ENCODE measurements at regions not wholly inside any gene's neighbourhood (a gene's known extent, or its start where the extent isn't known, plus 50 kb on each side); places are given as distances from the start of the nearest gene placed in this dataset.

GRCh38 chr11:109752212-109752825 lies 330.3 kb downstream of the C11orf87 start:
- TF ChIP-seq, protein P1, sequence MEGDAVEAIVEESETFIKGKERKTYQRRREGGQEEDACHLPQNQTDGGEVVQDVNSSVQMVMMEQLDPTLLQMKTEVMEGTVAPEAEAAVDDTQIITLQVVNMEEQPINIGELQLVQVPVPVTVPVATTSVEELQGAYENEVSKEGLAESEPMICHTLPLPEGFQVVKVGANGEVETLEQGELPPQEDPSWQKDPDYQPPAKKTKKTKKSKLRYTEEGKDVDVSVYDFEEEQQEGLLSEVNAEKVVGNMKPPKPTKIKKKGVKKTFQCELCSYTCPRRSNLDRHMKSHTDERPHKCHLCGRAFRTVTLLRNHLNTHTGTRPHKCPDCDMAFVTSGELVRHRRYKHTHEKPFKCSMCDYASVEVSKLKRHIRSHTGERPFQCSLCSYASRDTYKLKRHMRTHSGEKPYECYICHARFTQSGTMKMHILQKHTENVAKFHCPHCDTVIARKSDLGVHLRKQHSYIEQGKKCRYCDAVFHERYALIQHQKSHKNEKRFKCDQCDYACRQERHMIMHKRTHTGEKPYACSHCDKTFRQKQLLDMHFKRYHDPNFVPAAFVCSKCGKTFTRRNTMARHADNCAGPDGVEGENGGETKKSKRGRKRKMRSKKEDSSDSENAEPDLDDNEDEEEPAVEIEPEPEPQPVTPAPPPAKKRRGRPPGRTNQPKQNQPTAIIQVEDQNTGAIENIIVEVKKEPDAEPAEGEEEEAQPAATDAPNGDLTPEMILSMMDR (IDR thresholded peaks at IDR 0.05) = no peak

DNA sequence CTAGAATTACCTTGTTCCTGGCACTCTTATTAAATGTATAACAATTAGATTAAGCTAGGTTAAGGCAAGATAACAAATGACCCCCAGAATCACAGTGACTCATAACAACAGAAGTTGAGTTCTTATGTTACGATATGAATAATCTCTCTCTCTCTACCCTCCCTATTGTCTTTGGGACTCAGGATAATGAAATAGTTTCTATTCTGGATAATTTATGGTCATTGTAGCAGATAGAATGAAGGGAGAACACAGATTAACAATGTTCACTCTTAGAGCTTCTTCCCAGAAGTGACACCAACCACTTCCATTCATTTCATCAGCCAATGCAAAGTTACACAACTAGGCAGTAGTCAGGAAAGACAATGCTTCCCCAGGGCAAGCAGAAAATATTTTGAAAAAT lies 334.5 kb downstream of the C11orf87 start:
- TF ChIP-seq, protein P1 (IDR thresholded peaks at IDR 0.05) = no peak

DNA sequence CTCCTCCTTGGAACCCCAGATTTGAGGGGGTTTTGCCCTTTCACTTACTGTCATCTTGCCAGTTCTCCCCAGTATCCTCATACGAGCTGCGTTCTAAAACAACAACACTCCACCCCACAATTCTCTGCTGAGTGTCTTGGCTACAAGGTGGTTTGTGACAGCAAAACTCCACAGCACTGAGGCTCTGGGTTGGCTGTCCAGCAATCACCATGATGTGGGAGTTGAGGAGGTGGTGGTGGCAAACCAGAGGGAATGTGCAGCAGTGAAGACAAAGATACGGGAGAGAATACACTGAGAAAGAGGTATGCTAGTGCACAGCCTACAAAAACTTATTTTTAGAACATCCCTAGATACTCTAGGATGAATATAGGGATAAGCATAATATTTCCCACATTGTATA lies 335.0 kb downstream of the C11orf87 start:
- TF ChIP-seq, protein P1 (IDR thresholded peaks at IDR 0.05) = no peak

DNA sequence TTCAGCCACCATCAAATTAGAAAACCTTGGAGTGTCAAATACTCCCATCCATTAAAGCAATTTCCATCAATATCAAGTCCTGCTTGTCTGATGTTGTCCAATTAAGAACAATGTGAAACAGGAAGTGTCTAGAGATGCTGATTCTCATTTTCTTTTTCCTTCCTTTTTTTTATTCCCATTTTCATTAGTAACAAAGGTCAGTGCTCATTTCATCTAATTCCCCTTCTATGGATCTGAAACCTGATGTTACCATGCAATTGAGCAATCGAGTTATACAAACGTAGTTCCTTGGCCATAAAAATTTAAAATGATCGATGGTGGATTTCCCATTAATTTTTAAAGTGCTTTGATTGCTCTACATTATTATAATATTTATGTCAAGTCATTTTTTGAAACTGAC lies 330.6 kb upstream of the ZC3H12C start:
- TF ChIP-seq, protein P1 (IDR thresholded peaks at IDR 0.05) = no peak

DNA sequence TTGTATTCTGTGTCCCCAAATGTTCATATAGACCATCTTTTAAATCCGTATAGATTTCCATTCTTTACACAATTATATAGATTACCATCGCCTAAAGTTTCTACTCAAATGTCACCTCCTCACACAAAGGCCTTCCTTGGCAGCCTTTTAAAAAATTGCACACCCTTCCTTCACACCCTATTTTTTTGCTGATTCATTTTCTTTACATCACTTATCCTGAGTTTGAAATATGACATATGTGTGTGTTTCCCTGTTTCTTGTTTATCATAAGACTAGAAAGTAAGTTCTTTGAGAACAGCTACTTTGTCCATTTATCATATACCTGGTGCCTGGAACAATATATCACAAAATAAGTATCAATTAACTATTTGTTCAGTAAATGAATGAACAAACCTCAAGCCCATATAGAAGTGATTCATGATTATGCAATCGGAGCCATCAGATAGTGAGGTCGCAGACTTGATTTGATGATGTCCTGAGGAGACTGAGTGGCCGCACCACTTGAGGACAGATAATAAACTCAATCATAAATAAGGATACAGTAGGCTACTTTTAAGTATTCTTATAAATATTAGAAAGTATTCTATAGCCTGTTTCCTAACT lies 327.4 kb upstream of the ZC3H12C start:
- TF ChIP-seq, protein P1 (IDR thresholded peaks at IDR 0.05) = no peak

DNA sequence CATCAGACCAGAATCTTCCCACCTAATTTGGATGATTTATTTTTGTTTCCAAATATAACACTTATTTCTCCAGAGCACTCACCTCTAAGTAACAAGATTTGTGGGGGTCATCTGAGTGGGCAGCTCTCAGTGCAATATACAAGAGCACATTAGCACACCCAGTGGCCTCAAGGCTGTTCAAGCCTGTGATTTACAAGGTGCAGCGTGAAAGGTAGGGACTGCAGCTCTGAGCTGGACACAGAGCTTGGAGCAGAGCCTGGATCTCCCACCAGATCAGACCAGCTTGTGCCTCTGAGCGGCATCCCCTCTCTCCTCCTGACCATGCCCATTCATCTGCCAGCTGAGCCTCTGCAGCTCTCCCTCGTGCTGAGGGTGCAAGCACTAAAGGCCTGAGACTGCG lies 323.3 kb upstream of the ZC3H12C start:
- TF ChIP-seq, protein P1 (IDR thresholded peaks at IDR 0.05) = no peak

GRCh38 chr11:109770323-109770722 lies 322.9 kb upstream of the ZC3H12C start:
- TF ChIP-seq, protein P1 (IDR thresholded peaks at IDR 0.05) = no peak
